ENCODE measurements at regions not wholly inside any gene's neighbourhood (a gene's known extent, or its start where the extent isn't known, plus 50 kb on each side); places are given as distances from the start of the nearest gene placed in this dataset.

DNA sequence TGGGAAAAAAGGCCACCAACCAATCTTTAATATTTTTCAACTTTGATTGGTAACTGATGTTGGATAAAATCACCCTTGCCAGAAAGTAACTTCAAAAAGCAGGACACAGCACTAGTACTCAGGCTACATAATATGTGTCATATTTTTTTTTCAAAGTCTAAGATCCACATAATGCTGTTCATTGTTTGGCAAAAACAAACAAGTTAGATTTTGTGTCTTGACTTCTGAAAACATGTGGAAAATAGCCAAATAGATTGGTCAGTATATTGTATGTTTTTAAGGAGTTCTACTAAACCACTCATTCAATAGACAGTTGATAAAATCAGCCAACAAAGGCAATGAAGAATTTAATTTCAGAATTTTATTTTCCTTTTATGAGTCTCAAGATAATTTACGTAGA lies 111.7 kb upstream of the CCDC54 start:
- no peak overlapping the region for H3K4me3 Mint-ChIP-seq
- H3K27me3 Mint-ChIP-seq: no peaks in the 10 kb centered on the region
- H3K9me3 Mint-ChIP-seq: no peaks in the 10 kb centered on the region
- no peaks in the 10 kb centered on the region for H3K36me3 Mint-ChIP-seq
- H3K27ac Mint-ChIP-seq: no peak overlapping the region
- ATAC-seq: no peak
- peaks cover 11% of the 10 kb centered on the region for H3K4me1 Mint-ChIP-seq

DNA sequence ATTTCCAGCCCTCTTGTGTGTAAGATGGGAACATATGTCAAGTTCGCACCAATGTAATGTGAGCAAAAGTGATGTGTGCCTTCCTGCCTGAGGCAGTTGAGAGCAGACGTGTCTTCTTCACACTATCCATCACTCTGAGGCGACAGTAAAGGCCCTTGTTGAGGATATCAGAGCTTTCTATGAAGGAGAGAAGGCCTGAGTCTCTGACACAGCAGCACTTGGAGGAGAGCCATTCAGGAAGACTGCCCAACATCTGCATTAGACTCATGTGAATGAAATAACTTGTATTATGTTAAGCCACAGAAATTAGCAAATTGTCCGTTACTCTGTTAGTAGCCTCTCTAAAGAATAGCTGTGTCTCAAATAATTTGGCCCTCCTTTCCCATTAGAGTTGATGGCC lies 108.8 kb upstream of the CCDC54 start:
- Mint-ChIP-seq H3K27ac (no peak overlapping the region), H3K4me1 (peaks cover 6% of the 10 kb centered on the region), H3K36me3 (no peaks in the 10 kb centered on the region), H3K9me3 (no peaks in the 10 kb centered on the region), H3K4me3 (no peak overlapping the region), H3K27me3 (no peaks in the 10 kb centered on the region)
- ATAC-seq: no peak

DNA sequence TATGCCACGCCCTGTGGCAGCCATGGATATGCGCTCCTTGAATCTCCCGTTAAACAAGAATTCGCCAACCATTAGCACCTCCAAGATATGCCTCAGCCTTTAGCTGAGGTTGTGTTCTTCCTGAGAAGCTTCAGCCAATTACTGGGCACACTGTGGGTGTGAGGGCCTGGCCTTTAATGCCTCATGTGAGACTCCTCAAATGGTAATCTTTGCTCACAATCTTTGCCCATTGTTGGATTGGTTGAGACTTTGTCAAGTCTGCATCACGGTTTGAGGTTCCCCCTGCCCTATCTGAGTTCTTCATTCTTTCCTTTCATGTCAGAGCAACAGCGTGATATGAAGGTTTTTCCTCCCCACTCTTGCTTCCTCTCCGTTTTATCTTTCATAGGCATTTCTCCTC lies 108.1 kb upstream of the CCDC54 start:
- Mint-ChIP-seq H3K36me3 (no peaks in the 10 kb centered on the region), H3K4me3 (no peak overlapping the region), H3K27ac (no peak overlapping the region), H3K4me1 (no peaks in the 10 kb centered on the region), H3K9me3 (no peaks in the 10 kb centered on the region), H3K27me3 (no peaks in the 10 kb centered on the region)
- no peak for ATAC-seq

- Mint-ChIP-seq H3K36me3 (no peaks in the 10 kb centered on the region), H3K27me3 (peaks cover 6% of the 10 kb centered on the region), H3K9me3 (no peaks in the 10 kb centered on the region), H3K4me1 (no peaks in the 10 kb centered on the region), H3K27ac (no peak overlapping the region), H3K4me3 (no peak overlapping the region)
- peak; percentile 61 for ATAC-seq
Measured at GRCh38 chr3:107271787-107272387, 105.4 kb upstream of the CCDC54 start.

DNA sequence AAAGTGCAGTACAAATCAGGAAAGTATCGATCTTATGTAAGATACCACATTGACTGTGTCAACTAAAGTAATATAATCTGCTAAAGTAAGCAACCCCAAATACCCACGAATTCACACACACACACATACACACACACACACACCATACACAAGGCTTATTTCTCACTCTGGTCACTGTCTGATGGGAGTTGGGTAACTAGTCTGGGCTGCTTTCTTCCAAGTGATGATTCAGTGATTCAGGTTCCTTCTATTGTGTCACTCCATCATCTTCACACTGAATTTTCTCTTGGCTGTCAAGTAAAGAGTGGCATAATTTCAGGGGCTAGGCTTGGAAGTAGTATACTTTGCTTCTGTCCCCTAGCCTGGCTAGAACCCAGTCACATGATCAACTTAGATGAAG lies 104.8 kb upstream of the CCDC54 start:
- H3K4me1 Mint-ChIP-seq: no peaks in the 10 kb centered on the region
- H3K4me3 Mint-ChIP-seq: no peak overlapping the region
- no peaks in the 10 kb centered on the region for H3K9me3 Mint-ChIP-seq
- H3K27ac Mint-ChIP-seq: no peak overlapping the region
- ATAC-seq: no peak
- no peaks in the 10 kb centered on the region for H3K36me3 Mint-ChIP-seq
- peaks cover 11% of the 10 kb centered on the region for H3K27me3 Mint-ChIP-seq

DNA sequence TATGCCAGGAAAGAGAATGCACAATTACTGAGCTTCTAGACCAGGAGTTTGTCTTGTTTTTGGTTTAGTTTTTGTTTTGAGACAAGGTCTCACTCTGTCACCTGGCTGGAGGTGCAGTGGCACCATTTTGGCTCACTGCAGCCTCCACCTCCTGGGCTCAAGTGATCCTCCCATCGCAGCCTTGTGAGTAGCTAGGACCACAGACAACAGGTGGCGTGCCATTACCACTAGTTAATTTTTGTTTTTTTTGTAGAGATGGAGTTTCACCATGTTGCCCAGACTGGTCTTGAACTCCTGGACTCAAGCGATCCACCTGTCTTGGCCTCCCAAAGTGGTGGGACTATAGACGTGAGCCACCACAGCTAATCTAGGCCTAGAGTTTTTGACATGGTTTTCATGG lies 104.4 kb upstream of the CCDC54 start:
- H3K4me1 Mint-ChIP-seq: no peaks in the 10 kb centered on the region
- H3K36me3 Mint-ChIP-seq: no peaks in the 10 kb centered on the region
- ATAC-seq: no peak
- no peak overlapping the region for H3K27ac Mint-ChIP-seq
- no peaks in the 10 kb centered on the region for H3K9me3 Mint-ChIP-seq
- no peak overlapping the region for H3K4me3 Mint-ChIP-seq
- peaks cover 11% of the 10 kb centered on the region for H3K27me3 Mint-ChIP-seq

- no peaks in the 10 kb centered on the region for H3K36me3 Mint-ChIP-seq
- ATAC-seq: no peak
- H3K27ac Mint-ChIP-seq: no peak overlapping the region
- H3K9me3 Mint-ChIP-seq: no peaks in the 10 kb centered on the region
- no peaks in the 10 kb centered on the region for H3K4me1 Mint-ChIP-seq
- H3K27me3 Mint-ChIP-seq: peaks cover 11% of the 10 kb centered on the region
- H3K4me3 Mint-ChIP-seq: no peak overlapping the region
Measured at GRCh38 chr3:107273771-107274170, 103.5 kb upstream of the CCDC54 start.

DNA sequence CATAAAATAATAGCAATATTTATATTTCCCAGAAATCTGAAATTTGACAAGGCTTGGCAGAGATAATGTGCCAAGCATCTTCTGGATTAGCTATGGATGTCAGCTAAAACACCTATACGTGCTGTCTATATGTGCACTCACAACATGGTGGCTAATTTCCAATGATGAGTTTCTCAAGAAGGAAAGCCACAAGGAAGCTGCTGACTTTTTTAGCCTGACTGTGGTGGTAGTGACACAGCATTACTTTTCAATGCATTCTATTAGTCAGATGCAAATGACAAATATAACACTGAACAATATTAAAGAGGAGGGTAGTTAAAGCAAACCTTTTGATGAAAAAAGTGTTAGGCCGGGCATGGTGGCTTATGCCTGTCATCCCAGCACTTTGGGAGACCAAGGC lies 101.7 kb upstream of the CCDC54 start:
- Mint-ChIP-seq H3K27me3 (peaks cover 11% of the 10 kb centered on the region), H3K27ac (no peak overlapping the region), H3K4me1 (no peaks in the 10 kb centered on the region), H3K36me3 (no peaks in the 10 kb centered on the region), H3K4me3 (no peak overlapping the region), H3K9me3 (no peaks in the 10 kb centered on the region)
- ATAC-seq: no peak

GRCh38 chr3:107283948-107284347 lies 93.3 kb upstream of the CCDC54 start:
- ATAC-seq: no peak
- no peaks in the 10 kb centered on the region for H3K27me3 Mint-ChIP-seq
- no peaks in the 10 kb centered on the region for H3K4me1 Mint-ChIP-seq
- H3K4me3 Mint-ChIP-seq: no peak overlapping the region
- H3K36me3 Mint-ChIP-seq: no peaks in the 10 kb centered on the region
- no peak overlapping the region for H3K27ac Mint-ChIP-seq
- H3K9me3 Mint-ChIP-seq: peaks cover 7% of the 10 kb centered on the region

- H3K36me3 Mint-ChIP-seq: no peaks in the 10 kb centered on the region
- no peaks in the 10 kb centered on the region for H3K27me3 Mint-ChIP-seq
- no peak for ATAC-seq
- H3K4me1 Mint-ChIP-seq: no peaks in the 10 kb centered on the region
- H3K4me3 Mint-ChIP-seq: no peak overlapping the region
- H3K27ac Mint-ChIP-seq: no peak overlapping the region
- H3K9me3 Mint-ChIP-seq: peaks cover 7% of the 10 kb centered on the region
Measured at GRCh38 chr3:107284612-107285011, 92.6 kb upstream of the CCDC54 start.

DNA sequence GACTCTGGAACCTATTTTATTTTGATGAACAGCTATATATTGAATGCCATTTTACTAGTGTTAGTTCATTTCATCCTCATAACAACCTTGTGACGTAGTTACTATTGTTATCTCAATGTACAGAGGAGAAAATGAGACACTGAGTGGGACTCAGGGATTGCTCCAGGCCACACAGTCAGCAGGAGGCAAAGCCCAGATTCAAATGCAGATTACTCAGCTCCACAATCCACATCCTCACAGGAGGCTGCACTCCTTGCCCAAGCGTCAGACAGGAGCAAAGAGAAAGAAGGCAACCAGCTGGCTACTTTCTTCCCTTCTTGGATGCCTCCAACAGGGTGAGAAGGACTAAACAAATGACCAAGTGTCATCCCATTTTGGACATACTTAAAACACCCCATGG lies 92.0 kb upstream of the CCDC54 start:
- no peak overlapping the region for H3K4me3 Mint-ChIP-seq
- H3K9me3 Mint-ChIP-seq: peaks cover 10% of the 10 kb centered on the region
- no peaks in the 10 kb centered on the region for H3K27me3 Mint-ChIP-seq
- H3K4me1 Mint-ChIP-seq: no peaks in the 10 kb centered on the region
- no peaks in the 10 kb centered on the region for H3K36me3 Mint-ChIP-seq
- ATAC-seq: no peak
- H3K27ac Mint-ChIP-seq: no peak overlapping the region

DNA sequence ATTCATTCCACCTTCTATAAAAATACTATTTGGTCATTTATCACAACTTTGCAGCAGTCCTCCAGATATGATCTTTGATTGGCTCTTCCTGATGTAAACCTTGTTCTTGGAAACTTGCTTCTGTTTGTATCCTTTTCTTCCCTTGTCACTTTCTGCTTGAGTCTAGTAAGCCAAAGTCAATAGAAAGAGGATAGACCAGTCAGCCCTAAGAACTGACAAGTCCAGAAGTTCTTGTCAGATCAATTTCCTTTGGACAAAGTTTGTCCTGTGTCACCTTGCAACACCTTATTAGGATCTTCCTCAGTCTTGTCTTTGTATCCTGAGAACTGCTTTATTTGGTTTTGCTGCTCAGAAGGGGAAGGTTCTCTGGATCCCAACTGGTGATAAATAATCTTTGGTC lies 87.9 kb upstream of the CCDC54 start:
- Mint-ChIP-seq H3K4me3 (no peak overlapping the region), H3K27ac (no peak overlapping the region), H3K27me3 (no peaks in the 10 kb centered on the region), H3K4me1 (no peaks in the 10 kb centered on the region), H3K36me3 (no peaks in the 10 kb centered on the region), H3K9me3 (peaks cover 8% of the 10 kb centered on the region)
- ATAC-seq: no peak

DNA sequence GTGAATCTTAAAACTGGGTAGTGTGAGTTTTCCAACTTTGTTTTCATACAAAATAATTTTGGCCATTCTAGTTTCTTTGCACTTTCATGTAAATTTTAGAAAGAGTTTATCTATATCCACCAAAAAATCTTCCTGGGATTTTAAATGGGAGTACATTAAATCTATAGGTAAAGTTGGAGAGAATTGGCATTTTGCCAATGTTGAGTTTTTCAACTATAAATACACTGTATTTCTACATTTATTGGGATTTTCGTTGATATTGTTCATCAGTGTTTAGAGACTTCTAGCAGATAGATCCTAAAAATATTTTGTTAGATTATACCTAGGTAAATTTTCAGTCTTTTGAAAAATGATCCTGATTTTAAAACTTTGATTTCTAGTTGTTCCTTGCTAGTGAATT lies 83.1 kb upstream of the CCDC54 start:
- ATAC-seq: no peak
- Mint-ChIP-seq H3K36me3 (peaks cover 6% of the 10 kb centered on the region), H3K9me3 (peaks cover 10% of the 10 kb centered on the region), H3K4me3 (no peak overlapping the region), H3K27me3 (no peaks in the 10 kb centered on the region), H3K27ac (no peak overlapping the region), H3K4me1 (no peaks in the 10 kb centered on the region)

- Mint-ChIP-seq H3K9me3 (peaks cover 2% of the 10 kb centered on the region), H3K36me3 (peaks cover 6% of the 10 kb centered on the region), H3K27me3 (no peaks in the 10 kb centered on the region), H3K4me1 (no peaks in the 10 kb centered on the region), H3K27ac (no peak overlapping the region), H3K4me3 (no peak overlapping the region)
- ATAC-seq: no peak
Measured at GRCh38 chr3:107297597-107297996, 79.6 kb upstream of the CCDC54 start.

DNA sequence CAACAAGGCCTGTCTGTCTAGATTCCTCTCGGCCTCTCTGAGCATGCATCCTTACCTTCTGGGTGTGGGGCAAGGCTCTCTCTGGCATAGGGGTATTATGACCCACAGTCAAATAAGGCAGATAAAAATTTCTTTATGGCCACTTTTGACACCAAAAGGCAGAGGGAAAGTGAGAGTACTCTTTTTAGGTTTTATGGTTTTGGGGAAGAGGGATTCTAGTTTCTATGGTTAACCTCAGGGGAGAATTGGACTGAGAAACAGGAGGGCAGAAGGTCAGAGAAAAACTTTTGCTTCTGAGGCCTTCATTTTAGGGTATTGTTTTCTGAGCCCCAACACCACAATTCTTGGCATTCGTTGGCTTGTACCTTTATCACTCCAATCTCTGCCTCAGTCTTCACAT lies 70.0 kb upstream of the CCDC54 start:
- no peak overlapping the region for H3K4me3 Mint-ChIP-seq
- ATAC-seq: no peak
- no peaks in the 10 kb centered on the region for H3K36me3 Mint-ChIP-seq
- H3K9me3 Mint-ChIP-seq: no peaks in the 10 kb centered on the region
- H3K27ac Mint-ChIP-seq: no peak overlapping the region
- H3K4me1 Mint-ChIP-seq: no peaks in the 10 kb centered on the region
- H3K27me3 Mint-ChIP-seq: no peaks in the 10 kb centered on the region

GRCh38 chr3:107308716-107309115 lies 68.5 kb upstream of the CCDC54 start:
- H3K4me3 Mint-ChIP-seq: no peak overlapping the region
- no peaks in the 10 kb centered on the region for H3K36me3 Mint-ChIP-seq
- no peak for ATAC-seq
- H3K4me1 Mint-ChIP-seq: no peaks in the 10 kb centered on the region
- H3K27ac Mint-ChIP-seq: no peak overlapping the region
- peaks cover 8% of the 10 kb centered on the region for H3K27me3 Mint-ChIP-seq
- no peaks in the 10 kb centered on the region for H3K9me3 Mint-ChIP-seq

DNA sequence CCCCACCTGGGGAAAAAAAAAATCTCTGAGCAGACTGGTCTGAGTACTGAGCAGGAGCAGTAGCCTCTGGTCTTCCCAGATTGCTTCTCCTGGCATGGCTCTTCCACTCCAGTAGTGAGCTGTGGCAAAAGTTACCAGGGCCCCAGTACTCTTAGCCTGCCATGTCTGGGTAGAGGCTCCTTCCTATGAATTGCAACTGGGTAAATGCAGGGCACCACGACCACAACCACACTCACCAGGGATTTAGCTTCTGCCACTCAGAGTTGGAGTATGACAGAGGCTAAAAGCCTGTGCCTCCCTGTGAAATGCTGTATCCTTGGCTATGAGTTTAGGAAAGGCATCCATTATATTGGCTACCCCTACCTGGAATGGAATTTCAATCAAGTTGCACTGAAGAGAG lies 67.9 kb upstream of the CCDC54 start:
- Mint-ChIP-seq H3K4me1 (no peaks in the 10 kb centered on the region), H3K36me3 (no peaks in the 10 kb centered on the region), H3K9me3 (no peaks in the 10 kb centered on the region), H3K4me3 (no peak overlapping the region), H3K27ac (no peak overlapping the region), H3K27me3 (peaks cover 14% of the 10 kb centered on the region)
- no peak for ATAC-seq
